GM12801 (cell line): ENCODE measurements at regions not wholly inside any gene's neighbourhood (a gene's known extent, or its start where the extent isn't known, plus 50 kb on each side); places are given as distances from the start of the nearest gene placed in this dataset.

ENCODE experiments used
- CTCF ChIP-seq: IDR thresholded peaks from one replicate; pipeline ENCODE4 v1.5.1; 2011; ENCODE audit warnings: control low read depth; ENCODE audit not compliant: insufficient read length; ENCODE audit errors: extremely low read depth

DNA sequence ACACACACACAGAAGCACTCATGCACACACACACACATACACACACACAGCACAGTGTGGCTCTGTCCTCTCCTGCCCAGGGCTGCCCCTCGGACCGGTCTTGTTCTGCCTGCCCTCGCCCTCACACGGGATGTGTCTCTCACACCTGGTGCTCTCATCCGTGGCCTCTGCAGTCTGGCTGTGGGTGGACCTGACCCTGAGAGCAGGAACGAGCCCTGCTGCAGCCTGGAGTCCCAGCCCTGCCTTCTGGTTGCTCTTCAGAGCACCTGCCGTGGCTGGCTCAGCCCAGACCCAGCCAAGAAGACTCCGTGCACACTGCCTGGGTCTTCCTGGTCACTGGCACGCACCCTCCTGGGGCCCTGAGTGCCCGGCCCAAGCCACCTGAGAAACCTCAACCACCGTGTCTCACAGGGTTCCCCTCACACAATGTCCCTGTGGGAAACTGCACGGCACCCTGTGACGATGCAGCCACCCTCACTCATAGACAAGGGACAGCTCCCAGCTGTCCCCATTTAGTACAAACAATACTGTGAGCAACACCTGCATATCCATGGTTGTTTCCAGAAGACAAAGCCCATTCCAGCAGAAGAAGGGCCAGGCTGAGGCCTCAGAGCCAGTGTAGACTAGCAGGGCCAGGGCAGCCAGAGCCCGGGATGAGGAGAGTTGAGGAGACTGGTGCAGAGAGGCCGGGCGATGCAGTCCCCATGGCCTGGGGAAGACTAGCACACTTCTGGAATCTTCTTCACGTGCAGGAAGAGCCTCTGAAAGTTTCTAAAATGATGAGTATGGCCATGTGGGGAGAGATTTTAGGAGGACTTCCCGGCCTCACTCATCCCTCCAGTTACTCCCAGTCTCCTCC is 234.0 kb downstream of the NPHP4 start:
- no peak for TF ChIP-seq CTCF

GRCh38 chr1:5757187-5757805 is 234.9 kb downstream of the NPHP4 start:
- no peak for TF ChIP-seq CTCF

- no peak for TF ChIP-seq CTCF
These were observed 235.6 kb downstream of the NPHP4 start for GRCh38 chr1:5756434-5757186.

- TF ChIP-seq CTCF, result no peak
These were observed 236.6 kb downstream of the NPHP4 start for GRCh38 chr1:5755552-5756125.

GRCh38 chr1:5754817-5755551 is 237.2 kb downstream of the NPHP4 start:
- no peak for TF ChIP-seq CTCF

DNA sequence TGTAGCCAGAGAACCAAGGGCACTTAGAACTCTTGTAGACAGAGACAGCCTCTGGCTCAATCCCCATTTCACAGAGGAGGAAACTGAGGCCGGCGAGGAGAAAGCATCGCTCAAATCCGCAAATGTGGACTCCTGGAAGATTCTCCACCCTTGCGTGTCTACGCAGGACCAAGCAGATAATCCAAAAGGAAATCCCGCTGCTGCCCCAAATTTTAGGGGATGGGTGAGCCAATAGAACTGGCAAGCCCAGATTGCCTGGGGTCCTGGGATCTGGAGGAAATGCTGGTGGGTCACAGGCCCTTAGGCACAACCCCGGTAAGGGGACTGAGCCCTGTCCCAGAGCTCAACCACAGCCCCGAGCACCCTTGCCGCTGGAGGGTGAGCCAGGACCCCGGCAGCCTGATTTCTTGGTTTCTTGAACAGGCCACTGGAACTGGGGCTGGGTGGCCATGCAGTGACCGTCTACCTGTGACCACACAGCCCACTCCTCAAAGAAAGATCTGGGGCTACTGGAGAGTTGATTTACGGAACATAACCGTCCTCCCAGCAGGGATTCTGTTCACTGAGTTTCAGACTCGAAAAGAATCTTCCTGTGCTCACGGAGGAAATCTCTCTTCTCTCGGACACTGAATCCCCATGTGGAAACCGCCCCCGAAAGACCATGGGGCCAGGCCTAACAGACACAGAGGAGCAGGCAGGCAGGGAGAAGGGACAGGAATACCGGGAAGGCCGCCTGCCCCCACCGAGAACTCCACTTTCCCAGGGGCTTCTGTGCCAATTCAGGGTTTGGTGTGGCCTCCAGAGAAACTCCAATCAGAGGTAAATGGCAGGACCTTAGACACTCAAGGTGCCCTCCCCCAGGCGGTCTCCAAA is 238.4 kb downstream of the NPHP4 start:
- TF ChIP-seq CTCF, result no peak
